ENCODE measurements at regions not wholly inside any gene's neighbourhood (a gene's known extent, or its start where the extent isn't known, plus 50 kb on each side); places are given as distances from the start of the nearest gene placed in this dataset.

- H3K27me3 ChIP-seq (replicated peaks; ENCODE audit: insufficient read depth, low read length): no peaks in the 10 kb centered on the region
- TF ChIP-seq CTCF (IDR thresholded peaks at IDR 0.05; ENCODE audit: low read length): no peak
- no peak for TF ChIP-seq EZH2phosphoT487 (IDR thresholded peaks at IDR 0.05; ENCODE audit: low read length)
- no peak for TF ChIP-seq EZH2 (optimal IDR thresholded peaks at IDR 0.05; ENCODE audit: low read depth, low read length)
- H3K9ac ChIP-seq (ENCODE audit: low read length): no peak overlapping the region
- no peak overlapping the region for H2AFZ ChIP-seq (ENCODE audit: low read length)
- no peaks in the 10 kb centered on the region for H3K4me1 ChIP-seq (ENCODE audit: low read length)
- no peak overlapping the region for H3K27ac ChIP-seq (ENCODE audit: low read length)
- no peaks in the 10 kb centered on the region for H3F3A ChIP-seq (ENCODE audit: insufficient read depth, low read length)
- no peaks in the 10 kb centered on the region for H3K36me3 ChIP-seq (replicated peaks; ENCODE audit: insufficient read depth, low read length)
- no peaks in the 10 kb centered on the region for H3K79me2 ChIP-seq (ENCODE audit: low read length)
- no peaks in the 10 kb centered on the region for H4K20me1 ChIP-seq (ENCODE audit: insufficient read depth, low read length)
- no peak overlapping the region for H3K4me2 ChIP-seq (ENCODE audit: low read depth, low read length)
- no peaks in the 10 kb centered on the region for H3K9me2 ChIP-seq (replicated peaks; ENCODE audit: insufficient read depth, low read length)
- H3K9me3 ChIP-seq (replicated peaks; ENCODE audit: insufficient read depth, low read length): no peaks in the 10 kb centered on the region
- no peak overlapping the region for H3K4me3 ChIP-seq (ENCODE audit: low read length)
- no peak for DNase-seq
Measured at GRCh38 chr6:134533991-134534390, 216.1 kb upstream of the SGK1 start.

- Histone ChIP-seq H3K4me3 (ENCODE audit: low read length) (no peak overlapping the region), H3K4me2 (ENCODE audit: low read depth, low read length) (no peak overlapping the region), H3K79me2 (ENCODE audit: low read length) (no peaks in the 10 kb centered on the region), H2AFZ (ENCODE audit: low read length) (no peak overlapping the region), H3K27ac (ENCODE audit: low read length) (no peak overlapping the region), H4K20me1 (ENCODE audit: insufficient read depth, low read length) (no peaks in the 10 kb centered on the region), H3F3A (ENCODE audit: insufficient read depth, low read length) (no peaks in the 10 kb centered on the region), H3K9ac (ENCODE audit: low read length) (no peak overlapping the region), H3K9me2 (replicated peaks; ENCODE audit: insufficient read depth, low read length) (no peaks in the 10 kb centered on the region), H3K4me1 (ENCODE audit: low read length) (no peaks in the 10 kb centered on the region), H3K36me3 (replicated peaks; ENCODE audit: insufficient read depth, low read length) (no peaks in the 10 kb centered on the region), H3K27me3 (replicated peaks; ENCODE audit: insufficient read depth, low read length) (no peaks in the 10 kb centered on the region), H3K9me3 (replicated peaks; ENCODE audit: insufficient read depth, low read length) (no peaks in the 10 kb centered on the region)
- DNase-seq: no peak
- no peak for TF ChIP-seq EZH2 (optimal IDR thresholded peaks at IDR 0.05; ENCODE audit: low read depth, low read length)
- TF ChIP-seq CTCF (IDR thresholded peaks at IDR 0.05; ENCODE audit: low read length): no peak
- TF ChIP-seq EZH2phosphoT487 (IDR thresholded peaks at IDR 0.05; ENCODE audit: low read length): no peak
Measured at GRCh38 chr6:134532694-134533624, 215.0 kb upstream of the SGK1 start.

GRCh38 chr6:134531611-134532010 is 213.7 kb upstream of the SGK1 start:
- Histone ChIP-seq H4K20me1 (ENCODE audit: insufficient read depth, low read length) (no peaks in the 10 kb centered on the region), H2AFZ (ENCODE audit: low read length) (no peak overlapping the region), H3K9me3 (replicated peaks; ENCODE audit: insufficient read depth, low read length) (no peaks in the 10 kb centered on the region), H3K4me3 (ENCODE audit: low read length) (no peak overlapping the region), H3K36me3 (replicated peaks; ENCODE audit: insufficient read depth, low read length) (no peaks in the 10 kb centered on the region), H3K27ac (ENCODE audit: low read length) (no peak overlapping the region), H3K27me3 (replicated peaks; ENCODE audit: insufficient read depth, low read length) (no peaks in the 10 kb centered on the region), H3F3A (ENCODE audit: insufficient read depth, low read length) (no peaks in the 10 kb centered on the region), H3K9ac (ENCODE audit: low read length) (no peak overlapping the region), H3K79me2 (ENCODE audit: low read length) (no peaks in the 10 kb centered on the region), H3K9me2 (replicated peaks; ENCODE audit: insufficient read depth, low read length) (no peaks in the 10 kb centered on the region), H3K4me1 (ENCODE audit: low read length) (no peaks in the 10 kb centered on the region), H3K4me2 (ENCODE audit: low read depth, low read length) (no peak overlapping the region)
- no peak for DNase-seq
- TF ChIP-seq CTCF (IDR thresholded peaks at IDR 0.05; ENCODE audit: low read length) (no peak), EZH2phosphoT487 (IDR thresholded peaks at IDR 0.05; ENCODE audit: low read length) (no peak), EZH2 (optimal IDR thresholded peaks at IDR 0.05; ENCODE audit: low read depth, low read length) (no peak)
